Right lobe of liver (tissue), 4 donors: ENCODE measurements at regions not wholly inside any gene's neighbourhood (a gene's known extent, or its start where the extent isn't known, plus 50 kb on each side); places are given as distances from the start of the nearest gene placed in this dataset.

ENCODE experiments used
- CTCF ChIP-seq, 4 donors: fragments of 200-600 bp in 3 of 4; fragments of 450-650 bp in 1 of 4; IDR thresholded peaks; one replicate each; pipeline versions ENCODE4 v1.5.1 to v1.8.0; 2016 to 2022; ENCODE audit warnings: antibody characterized with exemption in 4 of 4, mild to moderate bottlenecking in 2 of 4
- POLR2A ChIP-seq: fragments of 450-650 bp; IDR thresholded peaks from one replicate; pipeline ENCODE4 v1.6.1; 2017; ENCODE audit warnings: antibody characterized with exemption, mild to moderate bottlenecking
- donor health status: DM: no; HTN: no; CAD: no.
- donor health status: DM: no; HTN: no; CAD: no.
- donor health status: DM: no; HTN: yes; CAD: no.

DNA sequence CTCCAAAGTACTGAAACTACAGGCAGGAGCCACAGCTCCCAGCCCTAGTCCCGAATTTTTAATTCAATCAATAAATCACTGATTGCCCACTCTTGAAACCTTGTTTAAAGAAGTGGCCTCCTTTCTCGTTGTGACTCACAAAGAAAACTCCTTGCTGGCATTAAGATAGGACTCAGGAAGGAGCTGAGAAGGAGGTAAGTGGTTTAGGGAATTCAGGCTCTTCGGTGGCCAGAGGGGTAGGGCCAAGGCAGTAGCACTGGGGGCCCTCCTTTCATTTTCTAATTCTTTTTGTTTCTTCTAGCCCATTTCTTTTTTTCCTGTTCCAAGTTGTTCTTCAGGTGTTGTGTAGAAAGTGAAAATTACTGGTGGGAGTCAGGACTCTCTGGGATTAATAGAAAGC lies 86.2 kb upstream of the OR9Q1 start:
- TF ChIP-seq CTCF (IDR thresholded peaks at IDR 0.05): no peak
- no peak for TF ChIP-seq POLR2A
